Activated CD4-positive, alpha-beta T cell treated with anti-CD3 and anti-CD28 coated beads for 24 hours (primary cell): ENCODE measurements at regions not wholly inside any gene's neighbourhood (a gene's known extent, or its start where the extent isn't known, plus 50 kb on each side); places are given as distances from the start of the nearest gene placed in this dataset.

Experiments
- DNase-seq, 2 donors: peaks; one replicate each; pipeline ENCODE4 v3.0.0-alpha.2; 2020; ENCODE audit warnings: low read depth in 2 of 2

DNA sequence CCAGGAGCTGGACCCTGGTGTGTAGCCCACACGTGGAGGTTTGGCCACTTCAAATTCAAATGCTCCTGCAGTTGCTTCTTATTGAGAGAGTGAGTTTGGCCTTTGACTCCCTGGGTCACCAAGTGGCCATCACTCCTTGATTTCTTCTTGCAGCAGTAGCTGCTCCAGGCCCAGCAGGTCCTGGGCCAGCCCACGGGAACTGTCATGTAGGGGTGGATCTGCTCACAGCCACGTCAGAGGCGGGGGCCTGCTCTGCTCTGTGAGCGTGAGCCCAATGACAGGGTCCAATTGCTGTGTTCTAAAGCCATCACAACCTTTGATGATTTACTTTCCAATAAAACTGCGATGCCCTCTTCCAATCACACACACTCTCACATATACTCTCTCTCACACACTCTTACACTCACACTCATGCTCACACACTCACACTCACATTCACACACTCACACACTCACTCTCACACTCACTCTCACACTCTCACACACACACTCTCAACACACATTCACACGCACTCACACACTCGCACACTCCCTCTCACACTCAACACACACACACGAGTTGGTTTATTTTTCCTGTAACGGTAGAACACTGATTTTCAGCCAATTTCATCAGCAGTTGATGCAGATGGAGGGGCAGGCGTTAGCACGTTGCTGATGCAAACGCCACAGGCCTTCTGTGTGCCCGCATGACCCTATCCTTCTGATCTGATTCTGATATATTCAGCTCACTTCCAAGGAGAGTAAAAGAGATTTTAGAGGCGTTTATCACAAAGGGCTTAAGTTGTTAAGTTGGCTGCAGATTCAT lies 210.7 kb upstream of the PPP2R2D start:
- DNase-seq: no peak

DNA sequence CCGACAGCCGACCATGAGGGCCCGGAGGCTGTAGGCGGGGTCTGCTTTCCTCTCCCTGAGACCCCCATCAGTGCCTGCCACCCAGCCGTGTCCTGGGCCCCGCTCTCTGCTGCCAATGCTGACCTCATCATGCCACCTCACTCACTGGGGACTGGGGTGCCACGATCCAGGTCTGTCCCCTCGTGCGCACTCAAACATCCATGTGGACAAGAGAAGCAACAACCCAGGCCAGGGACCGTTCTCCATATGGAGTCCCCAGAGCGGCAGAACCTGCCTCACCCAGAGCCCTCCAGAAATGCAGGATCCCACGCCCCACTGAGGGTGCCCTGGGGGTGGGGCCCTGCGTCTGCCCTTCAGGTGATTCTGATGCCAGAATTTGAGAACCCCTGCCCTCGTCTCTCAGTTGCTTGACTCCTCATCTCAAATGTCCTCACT lies 210.0 kb upstream of the PPP2R2D start:
- no peak for DNase-seq

DNA sequence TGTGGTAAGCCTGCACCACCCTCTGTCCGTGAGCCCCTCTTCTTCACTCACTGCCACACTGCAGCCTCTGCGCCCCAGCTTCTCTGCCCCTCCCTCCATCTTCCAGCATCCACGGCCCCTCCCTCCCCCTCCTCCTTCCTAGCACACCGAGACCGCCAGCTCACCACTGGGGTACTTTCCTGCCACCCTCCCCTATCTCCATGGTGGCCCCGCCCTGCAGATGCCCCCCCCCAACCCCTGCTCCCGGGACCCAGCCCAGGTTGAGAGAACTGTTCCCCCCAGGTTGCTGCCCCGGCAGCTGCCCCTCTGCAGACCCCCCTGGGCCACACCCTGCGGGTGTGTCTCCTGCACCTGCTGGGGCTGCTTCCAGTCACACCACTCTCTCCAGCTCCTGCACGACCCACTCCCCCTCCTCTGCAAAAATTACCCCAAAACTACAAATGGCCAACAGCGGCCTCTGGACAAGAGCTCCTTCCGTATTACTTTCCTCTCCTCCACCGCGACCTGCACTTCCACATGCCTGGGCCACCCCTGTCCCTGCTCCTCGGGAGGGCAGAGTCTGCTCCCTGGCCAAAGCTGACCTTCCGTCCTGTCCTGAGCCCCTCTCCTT lies 209.2 kb upstream of the PPP2R2D start:
- no peak for DNase-seq

DNA sequence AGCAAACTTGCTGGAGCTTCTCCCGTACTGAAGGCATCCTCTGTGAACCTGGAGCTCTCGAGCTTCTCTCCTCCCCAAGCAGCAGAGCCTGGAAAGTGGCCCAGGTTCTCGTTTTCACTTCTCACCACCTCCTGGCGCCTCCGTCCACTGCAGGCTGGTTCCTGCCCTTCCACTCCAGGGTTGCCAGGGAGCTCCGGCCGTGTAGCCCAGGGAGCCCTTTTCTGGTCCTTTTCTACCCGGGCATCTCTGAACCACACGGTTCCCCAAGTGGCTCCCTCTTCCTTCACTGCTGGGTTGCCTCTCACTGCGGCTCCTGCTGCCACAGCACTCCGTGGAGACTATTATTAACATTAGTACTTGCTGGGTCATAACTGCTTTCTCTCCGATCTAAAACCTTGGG lies 208.6 kb upstream of the PPP2R2D start:
- DNase-seq: no peak

DNA sequence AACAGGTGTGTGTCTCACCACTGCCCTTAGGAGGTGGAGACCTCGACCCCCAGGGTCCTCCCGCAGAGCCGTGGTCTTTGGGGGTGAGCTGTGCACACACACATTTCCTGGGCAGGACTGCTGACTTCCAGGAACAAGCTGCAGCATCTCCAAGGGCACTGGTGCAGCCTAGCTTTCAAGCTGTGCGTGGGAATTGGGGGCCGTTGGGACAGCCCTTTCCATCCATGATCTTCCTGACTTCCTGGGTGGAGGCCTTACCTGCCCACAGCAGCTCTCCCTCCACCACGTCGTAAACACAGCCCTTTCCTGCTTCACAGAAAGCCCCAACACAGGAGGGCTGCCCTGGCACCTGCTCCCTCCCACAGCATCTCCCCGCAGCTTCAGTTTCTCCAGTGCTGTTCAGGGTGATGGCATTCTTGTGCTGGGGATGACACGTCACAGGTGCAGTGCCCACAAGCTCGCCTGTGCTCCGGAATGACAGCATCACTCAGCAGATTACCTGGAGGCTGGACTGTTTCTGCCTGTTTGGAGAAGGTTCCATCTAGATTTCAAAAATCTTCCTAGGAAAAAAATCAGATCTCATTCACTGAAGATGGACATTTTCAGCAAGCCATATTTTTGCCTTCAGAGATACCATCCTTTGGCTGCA lies 208.0 kb upstream of the PPP2R2D start:
- no peak for DNase-seq

DNA sequence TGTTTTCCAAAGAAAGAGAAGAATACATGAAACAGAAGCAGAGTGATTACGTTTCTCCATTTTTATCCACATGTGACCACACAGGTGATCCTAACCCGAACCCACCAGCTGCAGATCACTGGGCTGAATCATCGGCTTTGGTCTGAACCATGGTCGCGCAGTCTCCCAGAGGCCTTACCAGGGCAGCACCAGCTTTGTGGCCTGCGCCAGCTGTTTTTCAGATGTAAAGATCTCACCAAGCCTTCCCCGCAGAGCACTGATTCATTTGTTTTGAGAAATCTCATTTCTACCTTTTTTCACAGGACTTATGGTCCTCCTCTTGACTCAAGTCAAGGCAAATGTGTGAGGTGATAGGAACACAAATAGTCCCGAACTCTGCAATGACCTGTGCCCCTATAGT lies 207.0 kb upstream of the PPP2R2D start:
- DNase-seq: no peak

DNA sequence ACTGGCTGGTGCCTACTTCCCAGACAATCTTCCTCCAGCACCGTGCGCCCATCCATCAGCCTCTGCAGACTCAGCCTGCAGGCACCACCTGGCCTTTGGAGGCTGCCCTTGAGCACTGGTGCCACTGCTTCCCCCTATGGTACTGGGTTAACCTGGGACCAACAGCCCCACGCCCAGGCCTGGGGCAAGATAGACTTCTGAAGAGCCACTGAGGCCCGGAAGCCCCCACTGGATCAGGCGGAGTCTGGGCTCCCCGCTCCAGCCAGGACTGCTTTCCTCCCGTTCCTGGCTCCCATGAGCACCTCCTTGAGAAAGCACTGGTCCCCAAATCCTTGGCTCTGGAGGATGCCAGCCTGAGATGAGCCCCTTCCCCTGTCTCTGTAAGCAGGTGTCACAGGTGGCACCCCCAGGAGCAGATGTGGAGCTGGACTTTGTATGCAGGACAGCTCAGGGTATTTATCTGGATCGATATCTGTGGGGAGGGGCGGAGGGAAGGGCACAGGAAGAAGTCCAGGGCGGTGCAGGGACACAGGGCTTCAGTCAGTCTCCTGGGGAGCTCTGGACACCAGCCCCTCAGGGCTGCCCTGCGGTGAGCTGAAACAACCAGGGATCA lies 206.5 kb upstream of the PPP2R2D start:
- no peak for DNase-seq

DNA sequence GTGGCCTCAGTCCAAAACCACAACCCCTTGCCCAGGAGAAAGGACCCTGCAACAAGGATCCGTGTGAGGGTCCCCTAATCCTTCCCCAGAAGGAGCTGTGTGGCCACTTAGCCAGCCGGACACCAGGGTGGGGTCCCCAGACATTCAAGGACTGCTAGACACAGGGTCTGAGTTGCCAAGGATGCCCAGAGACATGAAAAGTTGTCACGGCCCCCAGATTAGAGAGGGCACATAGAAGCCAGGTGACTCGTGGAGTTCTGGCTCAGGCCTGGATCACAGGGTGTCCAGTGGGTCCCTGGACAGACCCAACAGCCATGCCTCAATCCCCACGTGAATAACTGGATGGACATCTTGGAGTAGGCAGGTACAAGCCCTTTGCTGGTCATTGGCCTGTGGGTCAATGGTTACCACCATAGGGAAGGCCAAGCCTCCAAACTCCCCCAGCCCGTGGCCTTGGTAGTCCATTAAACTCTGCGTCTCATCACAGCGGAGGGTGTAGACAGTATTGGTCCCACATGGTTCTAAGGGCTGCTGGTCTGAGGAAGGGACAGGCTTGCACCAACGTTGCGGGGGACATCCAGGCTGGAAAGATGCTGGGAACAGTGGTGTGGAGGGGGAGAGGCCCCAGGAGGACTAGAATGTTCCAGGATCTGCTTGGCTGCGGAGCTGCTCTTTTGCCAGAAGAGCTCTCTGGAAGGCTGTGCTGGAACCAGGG lies 205.9 kb upstream of the PPP2R2D start:
- no peak for DNase-seq

DNA sequence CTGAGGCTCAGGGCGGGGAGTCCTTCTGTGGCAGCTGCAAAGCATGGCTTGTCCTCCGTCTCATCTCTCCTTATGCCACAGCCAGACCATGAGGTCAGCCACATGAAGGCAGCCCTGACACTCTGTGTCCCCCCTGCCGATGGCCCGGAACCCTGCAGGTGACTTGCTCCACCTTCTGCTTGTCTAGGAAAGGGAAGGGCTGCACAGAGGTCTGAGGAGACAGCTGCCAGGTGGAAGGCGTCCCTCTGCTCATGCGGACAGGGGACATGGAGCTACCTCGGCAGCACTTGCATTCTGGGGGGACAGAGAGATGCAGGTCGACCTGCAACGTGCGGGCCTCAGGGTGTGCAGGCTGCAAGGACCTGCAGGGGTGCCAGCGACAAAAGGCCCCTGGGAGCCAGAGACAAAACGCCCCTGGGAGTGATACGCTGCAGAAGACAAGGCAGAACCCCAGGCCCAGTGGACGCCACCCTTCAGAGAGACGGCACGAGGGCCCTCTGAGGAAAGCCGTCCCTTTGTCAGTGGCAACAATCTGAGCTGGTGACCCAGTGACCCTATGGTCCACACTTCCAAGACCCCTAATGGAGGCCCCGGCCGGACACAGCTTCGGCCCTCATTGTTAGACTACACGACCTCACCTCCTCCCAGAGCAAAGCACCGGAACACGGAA lies 205.2 kb upstream of the PPP2R2D start:
- DNase-seq: no peak

DNA sequence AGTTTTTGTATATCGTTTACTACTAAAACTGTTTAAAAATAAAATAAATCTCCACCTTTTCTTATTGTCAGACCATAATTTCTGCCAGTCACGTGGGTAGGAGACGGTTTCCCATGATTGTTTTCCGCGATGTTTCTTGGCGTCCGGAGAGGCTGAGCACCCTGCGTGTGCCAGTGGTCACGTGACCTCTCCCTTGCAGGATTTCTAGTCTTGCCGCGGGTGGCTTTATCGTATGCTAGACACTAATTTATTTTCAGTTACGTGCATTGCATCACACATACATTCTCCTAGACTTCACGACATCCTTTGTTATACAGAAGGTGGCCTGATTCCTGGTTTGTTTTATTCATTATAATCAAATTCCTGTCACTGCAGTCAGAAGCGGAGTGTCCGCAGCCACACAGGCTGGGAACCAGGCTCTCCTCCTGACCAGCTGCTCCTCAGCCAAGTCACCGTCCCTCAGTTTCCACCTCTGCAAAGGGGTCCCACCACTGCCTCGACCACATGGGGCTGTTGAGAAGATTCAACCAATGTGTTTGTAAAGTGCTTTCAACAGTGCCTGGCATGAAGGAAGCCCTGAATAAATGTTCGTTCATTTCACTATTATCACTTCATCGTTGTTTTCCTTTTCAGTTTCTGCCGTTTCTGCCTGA lies 203.2 kb upstream of the PPP2R2D start:
- DNase-seq: no peak

DNA sequence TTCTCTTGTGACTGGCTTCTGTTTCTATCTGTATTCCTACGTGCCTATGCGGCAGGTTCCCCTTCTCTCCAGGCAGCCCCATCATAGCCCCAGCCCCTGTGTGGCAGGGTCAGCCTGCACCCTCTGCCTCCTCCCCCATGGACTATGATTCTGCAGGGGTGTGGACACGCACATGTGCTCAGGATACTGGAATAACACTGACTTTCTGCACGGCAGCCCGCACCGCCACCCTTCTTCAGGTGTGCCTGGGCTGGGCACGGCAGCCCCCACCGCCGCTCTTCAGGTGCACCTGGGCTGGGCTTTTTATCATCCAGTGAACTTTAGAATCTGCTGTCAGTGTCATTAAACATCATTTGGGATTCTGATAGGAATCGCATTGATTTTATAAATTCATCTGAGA lies 202.6 kb upstream of the PPP2R2D start:
- DNase-seq: no peak

DNA sequence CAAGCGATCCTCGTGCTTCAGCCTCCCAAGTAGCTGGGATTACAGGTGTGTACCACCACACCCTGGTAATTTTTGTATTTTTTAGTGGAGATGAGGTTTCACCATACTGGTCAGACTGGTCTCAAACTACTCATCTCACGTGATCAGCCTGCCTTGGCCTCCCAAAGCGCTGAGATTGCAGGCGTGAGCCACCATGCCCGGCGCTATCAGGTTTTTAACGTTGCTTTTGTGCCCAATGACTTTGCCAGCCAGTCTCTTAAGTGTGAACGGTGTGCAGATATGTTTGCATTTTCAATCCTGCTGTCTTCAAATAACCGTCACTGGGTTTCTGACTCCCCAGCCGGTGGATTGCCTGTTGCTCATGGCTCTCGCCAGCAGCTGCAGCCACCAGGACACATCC lies 201.8 kb upstream of the PPP2R2D start:
- DNase-seq: no peak

DNA sequence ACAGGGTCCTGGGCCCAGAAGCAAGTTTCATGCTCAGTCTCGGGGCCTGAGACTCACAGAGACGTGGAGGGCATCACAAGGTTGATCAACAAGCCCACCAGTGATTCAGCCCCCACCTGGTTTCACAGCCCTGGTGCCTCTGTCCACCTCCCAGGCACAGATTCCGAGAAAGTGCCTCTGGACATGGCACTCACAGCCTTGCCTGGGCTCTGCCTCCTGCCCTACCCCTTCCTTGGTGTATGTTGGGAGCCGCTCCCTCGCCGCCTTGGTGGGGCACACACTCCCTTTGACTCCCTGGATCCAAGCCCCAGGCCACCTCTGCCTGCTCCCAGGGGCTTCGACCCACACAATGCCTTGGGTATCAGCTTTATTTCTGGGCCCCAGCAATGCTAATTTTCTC lies 200.8 kb upstream of the PPP2R2D start:
- no peak for DNase-seq

DNA sequence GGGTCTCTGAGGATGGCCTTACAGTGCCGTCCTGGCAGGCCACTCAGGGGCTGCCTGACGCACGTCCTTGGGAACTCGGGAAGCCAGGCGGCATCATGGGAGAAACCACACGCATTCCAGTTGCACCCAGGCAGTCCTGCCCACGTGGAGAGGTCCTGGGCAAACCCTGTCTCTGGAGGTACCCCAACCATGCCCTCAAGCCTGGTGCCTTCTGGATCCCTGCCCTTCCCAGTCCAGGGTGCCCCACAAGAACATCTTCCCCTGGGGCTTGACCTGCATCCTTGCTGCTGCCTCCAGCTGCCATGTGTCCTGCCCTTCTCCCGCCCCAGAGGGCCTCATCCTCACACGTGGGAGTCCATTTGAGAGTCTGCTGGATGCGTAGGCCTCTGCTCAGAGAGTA lies 200.3 kb upstream of the PPP2R2D start:
- DNase-seq: no peak

DNA sequence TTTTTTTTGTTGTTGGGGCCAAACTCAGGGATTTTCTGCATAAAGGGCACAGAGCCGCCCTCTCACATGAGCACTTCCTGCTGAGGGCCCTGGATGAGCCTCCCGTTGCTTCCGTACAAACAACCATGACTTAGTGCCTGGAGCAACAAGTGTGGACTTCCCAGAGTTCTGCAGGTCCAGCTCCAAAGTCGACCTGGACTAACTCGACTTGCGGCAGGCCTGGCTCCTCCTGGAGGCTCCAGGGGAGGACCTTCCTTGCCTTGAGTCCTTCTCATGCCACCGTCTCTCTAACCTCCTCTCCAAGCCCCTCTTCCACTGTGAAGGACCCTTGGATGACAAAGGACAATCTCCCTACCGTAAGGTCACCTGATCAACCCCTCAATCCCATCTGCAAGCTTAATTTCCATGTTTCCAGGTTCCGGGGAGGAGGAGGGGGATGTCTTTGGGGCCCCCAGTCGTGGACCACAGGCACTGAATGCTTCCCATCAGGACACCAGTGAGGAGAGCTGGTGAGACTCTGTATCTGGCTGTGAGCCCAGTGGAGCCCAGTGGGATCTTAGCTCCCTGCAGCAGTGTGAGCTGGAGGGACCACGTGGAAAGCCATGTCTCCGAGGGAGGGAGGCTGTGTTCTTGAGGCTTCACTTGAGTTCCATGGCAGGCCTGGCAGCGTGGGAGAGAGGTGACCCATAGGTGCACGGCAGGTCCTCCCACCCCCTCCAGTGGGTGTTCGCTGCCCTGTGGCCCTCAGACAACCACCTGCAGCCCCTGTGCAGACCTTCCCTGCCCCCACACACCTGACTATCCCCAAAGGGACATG lies 199.5 kb upstream of the PPP2R2D start:
- no peak for DNase-seq

DNA sequence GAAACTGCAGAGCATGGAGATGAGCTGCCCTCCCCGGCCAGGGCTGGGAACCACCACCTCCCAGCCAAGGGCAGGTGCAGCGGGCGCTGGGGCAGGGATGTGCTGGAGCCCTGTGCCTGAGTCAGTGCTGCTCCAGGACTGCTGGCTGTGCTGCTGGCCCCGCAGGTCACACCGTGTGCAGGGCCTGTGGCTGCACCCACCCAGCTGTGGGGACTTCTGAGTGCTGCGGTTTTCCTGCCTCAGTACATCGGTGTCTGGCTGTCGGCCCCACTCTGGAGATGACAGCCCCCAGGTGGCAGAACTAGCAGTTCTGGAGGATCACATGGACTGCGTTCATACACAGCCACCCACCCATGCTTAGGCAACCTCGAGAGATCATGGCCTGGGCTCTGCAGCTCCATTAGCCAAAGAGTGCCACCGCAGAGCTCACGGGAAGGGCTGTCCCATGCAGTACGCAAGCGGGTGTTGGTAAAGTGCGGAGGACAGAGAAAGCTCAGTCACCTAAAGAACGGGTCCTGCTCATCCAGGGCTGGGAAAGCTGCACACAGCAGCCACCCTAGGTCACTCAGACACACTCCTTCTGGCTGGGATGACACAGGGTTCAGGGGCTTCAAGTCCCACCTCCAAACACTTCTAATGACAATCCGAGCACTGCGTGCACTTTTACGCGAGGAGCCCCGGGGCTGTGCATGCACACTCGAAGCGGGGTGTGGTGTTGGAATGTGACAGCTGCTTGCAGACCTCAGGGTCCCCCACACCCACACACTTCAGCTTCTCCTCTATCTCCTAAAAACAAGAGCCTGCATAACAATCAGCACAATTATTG lies 198.1 kb upstream of the PPP2R2D start:
- no peak for DNase-seq

DNA sequence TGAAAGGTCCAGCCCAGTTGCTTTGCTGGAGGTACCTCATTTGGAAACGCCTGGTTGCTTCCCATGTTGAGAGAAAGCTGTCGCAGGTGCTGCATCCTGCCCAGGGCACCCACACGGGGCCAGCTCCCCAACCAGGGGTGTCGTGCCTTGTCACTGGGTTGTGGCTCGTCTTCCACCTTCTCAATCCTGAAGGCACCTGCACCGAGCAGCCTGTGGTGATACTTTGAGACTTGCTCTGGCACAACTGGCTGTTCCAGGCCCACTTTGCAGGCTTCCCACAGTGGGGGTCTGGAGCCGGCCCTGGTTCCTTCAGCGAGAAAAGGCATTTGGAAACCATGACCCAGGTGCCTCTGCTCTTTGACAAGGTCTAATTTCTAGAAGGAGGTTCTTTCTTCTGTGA lies 197.3 kb upstream of the PPP2R2D start:
- no peak for DNase-seq

DNA sequence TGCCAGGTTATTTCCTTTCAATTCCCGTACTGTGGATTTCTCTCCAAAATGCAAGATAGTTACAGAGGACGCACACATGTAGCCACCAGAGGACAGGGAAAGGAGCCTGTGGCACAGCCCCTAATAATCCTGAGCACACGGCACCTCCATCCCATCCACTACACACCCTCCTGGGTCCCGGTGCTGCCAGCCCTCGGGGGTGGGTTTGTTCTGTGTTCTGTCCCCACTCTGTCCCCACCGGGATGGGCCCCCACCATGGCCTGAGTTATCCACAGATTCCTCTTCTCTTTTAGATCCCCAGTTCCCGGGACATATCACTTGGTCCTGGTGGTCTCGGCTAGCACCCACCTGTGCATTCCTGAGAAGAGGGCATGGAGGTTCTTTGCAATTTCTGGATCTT lies 196.9 kb upstream of the PPP2R2D start:
- DNase-seq: no peak

DNA sequence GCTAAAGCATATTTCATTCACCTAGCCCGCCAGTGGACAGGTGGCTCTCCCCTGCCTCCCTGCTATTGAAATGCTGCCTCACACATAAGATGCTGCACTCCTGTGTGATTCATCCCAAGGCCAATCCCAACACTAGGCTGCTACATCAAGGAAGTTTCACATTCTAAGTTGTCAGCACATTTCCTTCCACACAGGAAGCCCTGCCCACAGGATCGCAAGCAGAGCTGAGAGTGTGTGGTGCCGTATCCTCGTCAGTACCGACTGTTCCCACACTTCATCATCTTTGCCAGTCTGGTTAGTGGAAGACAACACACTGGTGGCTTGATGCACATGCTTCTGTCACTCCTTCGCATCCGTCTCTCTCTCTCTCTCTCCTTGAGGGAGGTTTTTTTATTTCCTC lies 194.3 kb upstream of the PPP2R2D start:
- no peak for DNase-seq
